G401.6 (cell line): ENCODE measurements at regions not wholly inside any gene's neighbourhood (a gene's known extent, or its start where the extent isn't known, plus 50 kb on each side); places are given as distances from the start of the nearest gene placed in this dataset.

Experiments
- FAIRE-seq: peaks from 2 replicates; lab custom pipeline; 2012; peaks lifted over from hg19 to GRCh38; lab: Jason Lieb, UNC

DNA sequence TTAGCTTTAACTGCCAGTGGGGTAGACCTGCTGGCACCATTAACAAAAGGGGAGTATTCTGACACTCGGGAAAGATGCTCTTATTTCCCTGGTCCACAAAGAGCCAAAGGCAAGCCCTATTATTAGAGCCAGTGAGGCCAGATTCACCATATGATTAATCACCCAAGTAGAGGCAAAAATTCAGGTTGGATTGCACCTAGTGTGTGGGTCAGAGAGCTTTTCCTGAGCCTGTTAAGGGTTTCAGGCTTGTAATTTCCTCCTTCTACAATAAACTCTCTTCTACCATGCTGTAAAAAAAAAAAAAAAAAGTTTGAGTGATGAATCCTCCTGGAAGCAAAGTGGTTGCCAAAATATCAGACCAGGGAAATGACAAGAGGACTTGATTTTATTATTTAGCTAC, 163.5 kb downstream of the MBL2 start:
- no peak for FAIRE-seq

- no peak for FAIRE-seq
These were observed 162.9 kb downstream of the MBL2 start for GRCh38 chr10:52609626-52610240.

- FAIRE-seq: no peak
These were observed 157.3 kb downstream of the MBL2 start for GRCh38 chr10:52615331-52615730.

DNA sequence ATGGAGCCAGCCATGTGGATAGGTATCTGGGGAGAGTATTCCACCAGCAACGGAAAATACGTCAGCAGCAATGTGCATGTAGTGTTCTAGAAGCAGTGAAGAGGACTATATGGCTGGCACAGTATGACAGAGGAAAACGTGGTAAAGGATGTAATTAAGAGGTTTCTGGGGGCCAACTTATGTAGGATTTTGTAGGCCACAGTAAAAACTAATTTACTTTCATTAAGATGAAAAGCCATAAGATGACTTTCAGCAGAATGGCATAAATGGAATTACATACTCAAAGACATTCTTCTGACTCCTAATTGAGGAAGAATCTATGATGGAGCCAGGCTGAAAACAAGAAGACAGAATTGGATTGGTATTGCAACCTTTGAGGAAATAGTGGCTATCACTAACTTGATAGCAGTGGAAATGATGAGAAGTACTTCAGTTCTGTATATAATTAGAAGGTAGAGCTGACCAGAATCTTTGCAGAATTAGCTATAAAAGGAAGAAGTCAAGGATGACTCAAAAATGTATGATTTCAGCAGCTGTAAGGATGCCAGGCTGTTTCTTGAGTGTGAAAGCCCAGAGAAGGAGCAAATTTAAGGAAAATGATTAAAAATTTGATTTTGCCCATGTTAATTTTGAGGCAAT, 156.7 kb downstream of the MBL2 start:
- FAIRE-seq: no peak

- FAIRE-seq: no peak
These were observed 156.2 kb downstream of the MBL2 start for GRCh38 chr10:52616395-52616764.

- FAIRE-seq: peak; percentile 37
These were observed 155.2 kb downstream of the MBL2 start for GRCh38 chr10:52617346-52617745.

DNA sequence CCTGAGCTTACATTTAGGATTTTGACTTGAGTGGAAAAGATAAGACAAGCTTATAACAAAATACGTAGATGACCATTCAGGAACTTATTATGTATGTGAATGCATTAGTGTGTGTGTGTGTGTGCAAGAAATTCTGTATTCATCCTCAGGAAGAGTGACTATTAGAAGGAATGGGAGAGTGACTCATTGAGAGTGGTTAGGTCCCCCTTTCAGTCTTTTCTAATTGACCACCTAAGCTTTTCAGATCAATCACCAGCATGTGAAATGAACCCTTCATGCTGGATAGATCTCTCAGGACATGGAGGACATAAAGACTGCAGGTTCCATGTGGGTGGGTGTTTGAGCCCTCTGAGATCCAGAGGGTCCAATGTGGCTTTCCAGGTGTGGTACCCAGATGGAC, 153.5 kb downstream of the MBL2 start:
- no peak for FAIRE-seq

GRCh38 chr10:52621635-52622079, 150.9 kb downstream of the MBL2 start:
- FAIRE-seq: no peak

- no peak for FAIRE-seq
These were observed 148.8 kb downstream of the MBL2 start for GRCh38 chr10:52623761-52624160.

GRCh38 chr10:52627279-52627678, 145.3 kb downstream of the MBL2 start:
- FAIRE-seq: no peak

DNA sequence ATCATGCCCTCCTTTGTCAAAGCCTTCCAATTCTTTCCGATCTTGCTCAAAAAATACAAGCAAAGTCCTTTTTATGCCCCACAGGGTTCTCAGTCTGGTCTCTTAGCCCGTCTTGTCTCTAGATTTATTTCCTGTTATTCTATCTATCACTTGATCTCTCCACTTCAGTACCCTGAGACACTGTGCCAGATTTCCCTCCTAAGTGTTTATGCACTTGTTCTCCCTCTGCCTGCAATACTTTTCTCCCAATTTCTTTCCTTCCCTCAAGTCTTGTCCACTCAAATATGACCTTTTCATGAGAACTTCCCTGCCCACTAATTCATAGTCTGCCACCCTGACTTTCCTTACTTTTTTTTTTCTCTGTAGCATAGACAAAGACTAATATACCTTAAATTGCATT, 141.4 kb downstream of the MBL2 start:
- no peak for FAIRE-seq

DNA sequence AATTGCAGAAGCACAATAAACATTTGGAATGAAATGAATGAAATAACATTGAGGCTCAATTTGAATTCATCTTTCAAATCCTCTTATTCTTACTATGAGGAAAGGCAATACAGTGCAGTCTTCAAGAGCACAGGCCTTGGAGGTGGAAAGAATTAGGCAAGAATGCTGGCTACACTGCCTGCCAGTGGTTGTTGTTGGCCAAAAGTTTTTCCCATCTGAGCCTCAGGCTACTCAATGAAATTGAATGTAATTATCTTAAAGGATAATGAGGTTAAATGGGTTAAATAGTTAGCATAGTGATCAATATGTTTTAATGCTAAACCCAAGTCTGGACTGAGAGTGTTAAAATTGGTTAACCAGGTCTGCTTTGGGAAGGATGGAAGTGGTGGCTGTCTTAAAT, 140.9 kb downstream of the MBL2 start:
- FAIRE-seq: no peak

DNA sequence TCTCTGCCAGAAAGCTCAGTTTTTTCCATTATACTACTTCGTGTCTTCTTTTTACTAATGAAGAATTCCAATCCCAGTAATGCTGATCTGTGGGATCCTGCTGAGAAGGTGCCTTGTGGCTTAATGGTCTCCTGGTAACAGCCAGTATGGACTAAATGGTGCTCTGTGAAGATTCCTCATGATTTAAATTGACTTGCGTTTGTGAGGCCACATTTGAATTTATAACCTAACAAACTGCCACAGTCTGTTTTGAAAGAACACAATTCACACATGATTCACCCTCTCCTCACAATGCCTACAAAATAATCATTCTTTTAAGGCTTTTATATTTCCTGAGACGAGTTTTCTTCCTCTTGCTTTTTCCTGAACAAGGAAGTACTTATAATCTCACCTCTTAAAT, 140.0 kb downstream of the MBL2 start:
- FAIRE-seq: no peak

- FAIRE-seq: no peak
These were observed 139.3 kb downstream of the MBL2 start for GRCh38 chr10:52633266-52633665.

- no peak for FAIRE-seq
These were observed 136.9 kb downstream of the MBL2 start for GRCh38 chr10:52635651-52636050.

DNA sequence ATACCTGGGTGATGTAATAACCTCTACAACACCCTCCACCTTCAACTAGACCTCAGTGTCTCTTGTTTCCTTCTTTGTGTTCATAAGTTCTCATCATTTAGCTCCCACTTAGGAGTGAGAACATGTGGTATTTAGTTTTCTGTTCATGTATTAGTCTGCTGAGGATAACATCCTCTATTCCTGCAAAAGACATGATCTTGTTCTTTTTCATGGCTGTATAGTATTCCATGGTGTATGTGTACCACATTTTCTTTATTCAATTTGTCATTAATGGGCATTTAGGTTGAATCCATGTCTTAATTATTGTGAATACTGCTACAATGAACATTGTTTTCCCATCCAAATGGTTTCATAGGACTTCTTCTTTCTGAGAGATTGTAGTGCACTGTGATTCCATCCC, 135.7 kb downstream of the MBL2 start:
- no peak for FAIRE-seq

DNA sequence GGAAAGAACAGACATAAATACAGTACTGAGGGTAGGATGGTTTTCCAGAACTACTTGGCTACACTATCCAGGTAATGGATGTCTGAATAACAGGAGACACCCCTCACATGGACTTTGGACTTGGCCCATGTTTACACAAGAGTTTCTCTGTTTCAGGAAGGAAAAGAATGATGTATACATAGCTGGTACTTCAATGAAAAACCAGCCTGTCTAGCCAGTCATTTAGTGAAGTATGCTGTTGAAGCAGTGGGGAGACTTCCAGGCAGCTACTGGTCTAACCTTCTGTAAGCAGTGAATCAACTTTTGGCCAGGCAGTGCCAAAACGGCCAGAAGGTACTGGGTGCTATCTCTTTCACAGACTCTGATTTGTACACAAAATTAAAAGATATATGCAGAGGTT, 135.0 kb downstream of the MBL2 start:
- no peak for FAIRE-seq

- FAIRE-seq: no peak
These were observed 132.9 kb downstream of the MBL2 start for GRCh38 chr10:52639652-52640051.

DNA sequence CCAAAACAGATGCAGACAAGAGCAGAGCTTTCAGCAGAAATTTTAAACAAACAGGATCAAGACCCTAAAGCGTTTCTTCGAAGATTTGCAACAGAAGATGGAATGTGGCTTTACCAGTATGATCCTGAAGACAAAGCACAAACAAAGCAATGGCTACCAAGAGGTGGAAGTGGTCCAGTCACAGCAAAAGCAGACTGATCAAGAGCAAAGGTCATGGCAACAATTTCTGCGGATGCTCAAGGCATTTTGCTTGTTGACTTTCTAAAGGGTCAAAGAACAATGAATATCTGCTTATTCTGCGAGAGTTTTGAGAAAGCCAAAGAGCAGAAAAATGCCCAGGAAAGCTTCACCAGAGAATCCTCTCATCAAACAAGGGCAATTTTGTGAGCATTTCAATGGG, 130.4 kb downstream of the MBL2 start:
- FAIRE-seq: no peak

- peak; percentile 69 for FAIRE-seq
These were observed 128.0 kb downstream of the MBL2 start for GRCh38 chr10:52644373-52645186.

- FAIRE-seq: no peak
These were observed 127.3 kb downstream of the MBL2 start for GRCh38 chr10:52645187-52645758.

DNA sequence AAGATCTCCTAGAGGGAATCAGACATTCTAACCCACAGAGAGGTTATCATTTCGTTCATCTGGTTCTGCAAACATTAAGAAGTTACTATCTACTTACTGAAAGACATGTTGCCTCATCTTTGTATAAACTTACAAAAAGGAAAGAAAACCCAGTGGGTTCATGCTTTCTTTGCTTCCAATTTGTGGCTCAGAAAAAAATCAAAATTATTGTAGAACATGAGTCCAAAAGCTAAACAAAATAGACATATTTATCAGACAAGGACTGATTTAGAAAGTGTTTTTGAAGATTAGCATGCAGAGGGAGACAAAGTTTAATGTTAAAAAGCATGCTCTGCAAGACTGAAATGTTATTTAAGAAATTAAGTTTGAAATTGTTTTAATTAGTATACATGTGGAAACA, 123.1 kb downstream of the MBL2 start:
- no peak for FAIRE-seq

- FAIRE-seq: no peak
These were observed 121.7 kb downstream of the MBL2 start for GRCh38 chr10:52650873-52651272.
